IMR-90 (cell line): ENCODE measurements at regions not wholly inside any gene's neighbourhood (a gene's known extent, or its start where the extent isn't known, plus 50 kb on each side); places are given as distances from the start of the nearest gene placed in this dataset.

Experiments used
- ATAC-seq: fragments of 200-7000 bp; cut with Tn5 transposase; 2 replicates; pipeline ENCODE4 v1.9.1; 2020; ENCODE audit warnings: low read depth, mild to moderate bottlenecking, moderate library complexity
- BruUV-seq: library from RNA; stranded (reverse); fragments of 400-500 nt; replicated peaks from 2 replicates; lab custom pipeline; 2021; lab: Mats Ljungman, UMichigan
- CTCF ChIA-PET: fragments of 300-600 bp; formaldehyde crosslinking; extraction: SDS; loops from one replicate; lab custom pipeline; 2021; ENCODE audit warnings: antibody characterized with exemption; lab: Yijun Ruan, JAX
- POLR2A ChIA-PET: fragments of 300-600 bp; sonication (Branson Sonifier 250); formaldehyde crosslinking; loops from one replicate; lab custom pipeline; 2022; ENCODE audit warnings: antibody characterized with exemption; ENCODE audit not compliant: unreplicated experiment; lab: Charles Lee
- DNase-seq: peaks from one replicate; pipeline ENCODE4 v3.0.0; 2013
- H2AFZ ChIP-seq: replicated peaks from 2 replicates; pipeline ENCODE3; 2013; ENCODE audit warnings: low read length, mild to moderate bottlenecking; ENCODE audit not compliant: poor library complexity
- H2AK5ac ChIP-seq: 2 replicates; pipeline ENCODE4 v1.6.1; 2013; ENCODE audit warnings: low read depth, low read length, inconsistent platforms
- H2AK9ac ChIP-seq: replicated peaks from 2 replicates; pipeline ENCODE3; 2013; ENCODE audit warnings: mild to moderate bottlenecking, low read depth, low read length, moderate library complexity; ENCODE audit not compliant: poor library complexity
- H2BK120ac ChIP-seq: 2 replicates; pipeline ENCODE4 v1.6.1; 2013; ENCODE audit warnings: low read depth, low read length, inconsistent platforms
- H2BK15ac ChIP-seq: 3 replicates; pipeline ENCODE4 v1.6.1; 2013; ENCODE audit warnings: low read depth, low read length, inconsistent platforms
- H2BK20ac ChIP-seq: 2 replicates; pipeline ENCODE4 v1.6.1; 2013; ENCODE audit warnings: low read depth, mild to moderate bottlenecking, inconsistent platforms, low read length, moderate library complexity
- H2BK5ac ChIP-seq: 2 replicates; pipeline ENCODE4 v1.6.1; 2013; ENCODE audit warnings: mild to moderate bottlenecking, low read depth, low read length, inconsistent platforms; ENCODE audit not compliant: poor library complexity, severe bottlenecking
- H3K14ac ChIP-seq: replicated peaks from 2 replicates; pipeline ENCODE4 v1.6.1; 2013; ENCODE audit warnings: low read depth, low read length, inconsistent platforms
- H3K18ac ChIP-seq: 2 replicates; pipeline ENCODE4 v1.6.1; 2013; ENCODE audit warnings: low read depth, low read length, control low read depth
- H3K23ac ChIP-seq: 2 replicates; pipeline ENCODE4 v1.6.1; 2013; ENCODE audit warnings: low read depth, low read length, inconsistent platforms
- H3K27ac ChIP-seq: 2 replicates; pipeline ENCODE4 v1.5.1; 2013; ENCODE audit warnings: mild to moderate bottlenecking, control low read depth, low read length; ENCODE audit not compliant: insufficient read depth
- H3K27me3 ChIP-seq: 2 replicates; pipeline ENCODE4 v1.6.1; 2013; ENCODE audit warnings: low read length; ENCODE audit not compliant: control insufficient read depth, insufficient read depth
- H3K36me3 ChIP-seq: 2 replicates; pipeline ENCODE4 v1.6.1; 2013; ENCODE audit warnings: low read length, mixed read lengths; ENCODE audit not compliant: control insufficient read depth, insufficient read depth
- H3K4ac ChIP-seq: 2 replicates; pipeline ENCODE4 v1.6.1; 2013; ENCODE audit warnings: low read depth, low read length, inconsistent platforms
- H3K4me1 ChIP-seq: 2 replicates; pipeline ENCODE4 v1.6.1; 2013; ENCODE audit warnings: low read length, mixed read lengths; ENCODE audit not compliant: control insufficient read depth, insufficient read depth
- H3K4me2 ChIP-seq: 2 replicates; pipeline ENCODE4 v1.6.1; 2013; ENCODE audit warnings: low read depth, mild to moderate bottlenecking, control low read depth, low read length, moderate library complexity
- H3K4me3 ChIP-seq: 2 replicates; pipeline ENCODE4 v1.5.1; 2013; ENCODE audit warnings: low read depth, mild to moderate bottlenecking, control low read depth, low read length, moderate library complexity; ENCODE audit not compliant: insufficient read depth
- H3K56ac ChIP-seq: 2 replicates; pipeline ENCODE4 v1.6.1; 2013; ENCODE audit warnings: low read length, inconsistent platforms; ENCODE audit not compliant: insufficient read depth; ENCODE audit errors: extremely low read depth
- H3K79me1 ChIP-seq, 2 experiments: 2 replicates each; pipeline ENCODE4 v1.6.1; 2013; ENCODE audit warnings: low read length in 2 of 2, inconsistent platforms in 1 of 2, low read depth in 1 of 2
- H3K9ac ChIP-seq: 2 replicates; pipeline ENCODE4 v1.6.1; 2013; ENCODE audit warnings: low read depth, low read length, control low read depth
- H3K9me1 ChIP-seq: 2 replicates; pipeline ENCODE4 v1.6.1; 2013; ENCODE audit warnings: low read length, inconsistent platforms; ENCODE audit not compliant: insufficient read depth
- H3K9me3 ChIP-seq: 2 replicates; pipeline ENCODE4 v1.6.1; 2013; ENCODE audit warnings: low read length; ENCODE audit not compliant: control insufficient read depth, insufficient read depth
- H4K20me1 ChIP-seq: 2 replicates; pipeline ENCODE4 v1.6.1; 2013; ENCODE audit warnings: low read length, inconsistent platforms; ENCODE audit not compliant: insufficient read depth
- H4K5ac ChIP-seq: 2 replicates; pipeline ENCODE4 v1.6.1; 2013; ENCODE audit warnings: mild to moderate bottlenecking, low read depth, low read length, control low read depth
- H4K8ac ChIP-seq, 2 experiments: 2 replicates each; pipeline ENCODE4 v1.6.1; 2013; ENCODE audit warnings: low read depth in 2 of 2, low read length in 2 of 2, control low read depth in 1 of 2, inconsistent platforms in 1 of 2
- H4K91ac ChIP-seq: 2 replicates; pipeline ENCODE4 v1.6.1; 2013; ENCODE audit warnings: low read depth, low read length, inconsistent platforms; ENCODE audit not compliant: insufficient read depth
- MAFK ChIP-seq: IDR thresholded peaks from 2 replicates; pipeline ENCODE4 v1.6.1; 2012; ENCODE audit warnings: low read depth, low read length, improper control_type of control experiment
- WGBS, 2 experiments: methylation state at CpG; one replicate each; pipeline versions ENCODE4 v1.1.5 to v1.1.7; 2013; ENCODE audit warnings: missing lambda C conversion rate in 2 of 2; ENCODE audit not compliant: insufficient read length in 1 of 2; ENCODE audit errors: extremely low coverage in 2 of 2; 5-methylcytosine and 5-hydroxymethylcytosine counted together
- dilution Hi-C: fragments of 300-500 bp; cut with HindIII; formaldehyde crosslinking; loops from one replicate; pipeline ENCODE4 v1.14.3; 2018; ENCODE audit warnings: low sequenced_read_pairs; ENCODE audit not compliant: unreplicated experiment
- in situ Hi-C: fragments of 300-500 bp; cut with MboI; formaldehyde crosslinking; loops from 3 replicates; pipeline ENCODE4 v1.14.3; 2019; ENCODE audit warnings: low sequenced_read_pairs, inconsistent platforms, mixed read lengths
- intact Hi-C: fragments of 100-400 bp; cut with micrococcal nuclease; formaldehyde crosslinking; loops from 2 replicates; pipeline ENCODE4 v1.10.0; 2022

GRCh38 chr5:125870256-125870655 lies 553.0 kb upstream of the GRAMD2B start:
- ChIA-PET CTCF (no interaction called here), POLR2A (no interaction called here)
- H4K20me1 ChIP-seq = no peaks in the 10 kb centered on the region
- TF ChIP-seq MAFK = no peak
- no peak overlapping the region for H3K14ac ChIP-seq
- in situ Hi-C loops (no loop called here), dilution Hi-C loops (no loop called here), intact Hi-C loops (no loop called here)
- H2BK20ac ChIP-seq = no peak overlapping the region
- no peak overlapping the region for H2BK5ac ChIP-seq
- H4K5ac ChIP-seq = no peak overlapping the region
- no CpG with 5 or more reads among the region's 2 CpGs for WGBS, 2 experiments
- no peaks in the 10 kb centered on the region for H3K27me3 ChIP-seq
- H3K36me3 ChIP-seq = no peaks in the 10 kb centered on the region
- no peak overlapping the region for H2AK9ac ChIP-seq
- ATAC-seq = no peak
- BruUV-seq = no TSS peak
- peak; percentile 1 for DNase-seq
- H3K4ac ChIP-seq = no peak overlapping the region
- H3K56ac ChIP-seq = no peak overlapping the region
- H4K91ac ChIP-seq = no peak overlapping the region
- no peak overlapping the region for H2BK120ac ChIP-seq
- no peak overlapping the region for H3K27ac ChIP-seq
- H3K9ac ChIP-seq = no peak overlapping the region
- H3K9me3 ChIP-seq = no peaks in the 10 kb centered on the region
- no peak overlapping the region for H4K8ac ChIP-seq
- no peak overlapping the region for H2AFZ ChIP-seq
- H3K4me1 ChIP-seq = no peaks in the 10 kb centered on the region
- H3K4me3 ChIP-seq = no peak overlapping the region
- H2BK15ac ChIP-seq = no peak overlapping the region
- H2AK5ac ChIP-seq = no peak overlapping the region
- no peak overlapping the region for H3K23ac ChIP-seq
- no peak overlapping the region for H3K4me2 ChIP-seq
- no peak overlapping the region for H3K18ac ChIP-seq
- no peaks in the 10 kb centered on the region for H3K9me1 ChIP-seq
- H3K79me1 ChIP-seq = no peaks in the 10 kb centered on the region
